ENCODE measurements at regions not wholly inside any gene's neighbourhood (a gene's known extent, or its start where the extent isn't known, plus 50 kb on each side); places are given as distances from the start of the nearest gene placed in this dataset.

GRCh38 chr4:111492496-111492895 is 652.8 kb upstream of the FAM241A start:
- TF ChIP-seq EZH2 (IDR thresholded peaks at IDR 0.05) (no peak), POLR2AphosphoS5 (IDR thresholded peaks at IDR 0.05; ENCODE audit: borderline replicate concordance, low read depth, low read length) (no peak), FOXP2 (optimal IDR thresholded peaks at IDR 0.05; ENCODE audit: control extremely low read depth, extremely low read length, insufficient read depth) (no peak)

Measured in SK-N-MC (cell line).